Cardiac fibroblast (primary cell): ENCODE measurements at regions not wholly inside any gene's neighbourhood (a gene's known extent, or its start where the extent isn't known, plus 50 kb on each side); places are given as distances from the start of the nearest gene placed in this dataset.

Source experiments
- DNase-seq, 2 donors: peaks; one replicate each; pipeline versions ENCODE4 v3.0.0 to v3.0.0-alpha.2; 2010; ENCODE audit warnings: low read depth in 2 of 2
- H3K4me3 ChIP-seq, 2 donors: replicated peaks in 1 of 2; 1 replicate in 1 of 2; 2 replicates in 1 of 2; pipeline ENCODE4 v1.5.1; 2011; ENCODE audit warnings: low read depth in 2 of 2, low read length in 2 of 2, mild to moderate bottlenecking in 2 of 2, moderate library complexity in 1 of 2
- CTCF ChIP-seq: IDR thresholded peaks from one replicate; pipeline ENCODE4 v1.5.1; 2011; ENCODE audit warnings: low read depth, mild to moderate bottlenecking, low read length, inconsistent platforms

DNA sequence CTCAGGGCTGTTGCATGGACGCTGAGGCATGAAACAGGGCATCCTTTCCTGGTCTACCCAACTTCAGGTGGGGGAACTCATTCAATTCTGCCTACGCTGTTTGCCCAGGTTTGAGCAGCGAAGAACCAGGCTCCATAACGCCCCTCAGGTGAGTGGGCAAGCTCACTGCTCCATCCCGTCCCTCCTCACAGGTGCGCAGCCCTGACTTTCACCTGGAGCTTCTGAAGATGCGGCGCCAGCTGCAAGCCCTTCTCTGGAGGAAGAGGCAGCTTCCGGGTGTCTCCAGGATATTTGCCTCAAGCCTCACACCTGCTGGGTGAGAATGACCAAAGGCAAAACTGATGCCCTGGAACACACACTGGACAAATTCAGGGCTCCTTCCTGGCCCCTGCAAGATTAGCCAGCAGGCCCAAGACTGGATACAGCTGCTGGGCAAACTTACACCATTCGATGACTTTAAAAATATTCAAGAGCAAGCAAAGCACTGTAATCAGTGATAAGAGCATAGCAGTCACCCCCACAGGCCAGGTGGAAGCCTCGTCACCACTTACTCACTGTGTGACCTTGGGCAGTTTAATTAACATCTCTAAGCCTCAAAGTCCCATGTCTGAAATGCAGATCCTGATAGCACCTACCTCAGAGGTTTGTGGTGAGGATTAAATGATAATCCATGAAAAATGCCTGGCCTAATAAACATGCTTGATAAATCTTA is 97.7 kb downstream of the GYPC start:
- TF ChIP-seq CTCF, result no peak
- H3K4me3 ChIP-seq, result no peak overlapping the region
- DNase-seq, result no peak

DNA sequence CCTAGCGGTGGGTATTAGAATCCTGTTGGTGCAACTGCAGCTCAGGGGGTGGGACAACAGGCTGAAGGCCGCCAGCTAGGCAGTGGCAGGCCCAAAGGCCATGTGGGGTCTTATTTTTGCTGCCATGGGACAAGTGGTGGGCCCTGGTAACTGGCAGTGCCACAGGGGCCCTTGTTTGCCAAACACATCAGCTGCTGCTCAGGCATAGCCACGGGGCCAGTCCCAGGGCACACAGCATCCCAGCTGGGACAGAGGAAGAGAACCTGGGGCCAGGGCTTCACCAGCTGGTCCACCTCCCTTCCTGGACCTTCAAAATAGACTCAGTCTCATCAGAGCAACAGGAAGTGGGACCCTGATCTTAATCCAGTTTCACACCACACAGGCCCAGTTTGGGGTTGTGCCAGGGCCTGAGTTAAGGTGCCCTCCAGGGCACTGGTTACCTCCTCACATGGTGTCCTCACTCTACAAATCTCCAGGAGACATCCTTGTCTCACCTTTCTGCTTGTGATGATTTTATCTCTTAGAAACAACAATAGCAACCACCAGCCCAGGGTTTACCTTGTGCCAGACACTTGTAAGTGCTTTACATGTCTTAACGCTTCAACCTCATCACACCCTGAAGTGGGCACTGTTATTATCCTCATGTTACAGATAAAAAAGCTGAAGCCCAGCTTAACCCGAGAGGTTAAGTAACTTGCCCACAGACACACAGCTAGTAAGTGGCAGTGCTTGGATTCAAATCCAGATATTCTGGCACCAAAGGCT is 98.5 kb downstream of the GYPC start:
- no peak for TF ChIP-seq CTCF
- H3K4me3 ChIP-seq, result no peak overlapping the region
- DNase-seq, result no peak

DNA sequence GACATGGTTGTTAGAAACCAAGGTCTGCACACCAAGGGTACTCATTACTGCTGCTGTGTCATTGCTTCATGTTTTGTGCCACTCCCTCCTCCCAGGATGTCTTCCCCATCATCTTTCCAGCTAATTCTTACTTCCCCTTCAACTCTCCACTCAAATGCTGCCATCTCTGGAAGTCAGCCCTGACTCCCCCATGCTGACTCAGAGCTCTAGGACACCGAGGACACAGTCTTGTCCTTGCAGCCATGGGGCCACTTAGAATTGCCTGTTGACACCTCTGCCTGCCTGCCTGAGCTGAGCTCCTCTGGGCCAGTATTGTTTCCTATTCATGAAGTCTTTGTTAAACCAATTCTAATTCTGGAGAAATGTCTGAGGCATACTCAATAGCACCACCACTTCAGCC is 100.2 kb downstream of the GYPC start:
- no peak for DNase-seq
- TF ChIP-seq CTCF, result no peak

DNA sequence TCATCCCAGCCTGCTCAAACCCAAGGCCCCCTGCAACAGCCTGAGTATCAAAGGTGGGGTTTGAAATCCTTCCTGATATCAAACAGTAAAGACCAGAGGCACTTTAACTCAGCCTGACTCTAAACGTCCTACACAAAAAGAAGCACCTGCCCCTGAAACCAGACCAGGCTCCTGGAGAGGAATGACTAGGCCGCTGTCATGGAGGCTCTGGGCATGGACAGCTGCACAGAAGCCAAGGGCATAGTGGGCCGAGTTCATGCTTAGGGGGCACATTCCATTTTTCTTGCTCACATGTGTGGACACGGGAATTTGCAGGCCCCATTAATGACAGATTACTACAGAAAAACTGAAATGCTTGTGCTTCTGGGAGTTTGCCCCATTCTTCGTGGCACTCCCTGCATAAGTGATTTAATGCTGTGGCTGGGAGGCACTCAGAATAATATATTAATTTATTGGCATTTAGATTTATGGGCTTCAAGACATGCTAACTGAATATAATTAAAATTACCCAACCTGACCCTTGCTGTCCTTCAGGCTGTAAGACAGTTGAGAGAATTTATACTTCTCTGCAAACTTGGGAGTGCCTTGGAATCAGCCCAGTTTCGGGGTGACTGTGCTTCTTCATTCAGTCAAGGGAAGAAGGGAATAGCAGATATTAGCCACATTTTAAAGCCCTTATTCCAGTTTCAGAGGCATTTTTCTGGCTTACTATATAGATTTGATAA is 105.5 kb downstream of the GYPC start:
- no peak for DNase-seq
- TF ChIP-seq CTCF, result no peak
- no peak overlapping the region for H3K4me3 ChIP-seq

More for the DNA sequence above, 100.2 kb downstream of the GYPC start:
- no peak overlapping the region for H3K4me3 ChIP-seq

GRCh38 chr2:126761981-126762878 is 106.3 kb downstream of the GYPC start:
- H3K4me3 ChIP-seq, result no peak overlapping the region
- DNase-seq, result no peak
- TF ChIP-seq CTCF, result no peak

DNA sequence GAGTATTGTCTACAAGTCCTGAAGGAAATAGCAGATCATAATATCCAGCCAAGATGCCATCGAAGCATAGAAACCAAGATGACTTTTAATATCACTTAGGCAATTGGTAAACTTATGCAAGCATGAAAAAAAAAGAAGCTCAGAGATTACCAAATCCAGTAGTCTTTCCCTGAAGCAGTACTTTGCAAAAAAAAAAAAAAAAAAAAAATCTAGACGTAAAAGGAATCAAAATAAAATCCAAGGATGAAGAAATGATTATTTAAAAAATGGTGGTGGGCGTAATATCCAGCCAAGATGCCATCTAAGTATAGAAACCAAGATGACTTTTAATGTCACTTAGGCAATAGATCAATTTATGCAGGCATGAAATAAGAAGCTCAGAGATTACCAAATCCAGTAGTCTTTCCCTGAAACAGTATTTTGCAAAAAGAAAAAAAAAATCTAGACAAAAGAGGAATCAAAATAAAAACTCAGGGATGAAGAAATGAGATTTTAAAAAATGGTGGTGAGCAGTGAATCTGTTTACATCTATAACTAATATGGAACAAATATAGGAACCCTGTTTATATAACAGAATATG is 108.8 kb downstream of the GYPC start:
- no peak for DNase-seq
- TF ChIP-seq CTCF, result no peak

More for the DNA sequence above, 108.8 kb downstream of the GYPC start:
- H3K4me3 ChIP-seq, result no peak overlapping the region
